ENCODE measurements at regions not wholly inside any gene's neighbourhood (a gene's known extent, or its start where the extent isn't known, plus 50 kb on each side); places are given as distances from the start of the nearest gene placed in this dataset.

- TF ChIP-seq CTCF (IDR thresholded peaks at IDR 0.05; ENCODE audit: low read length), result no peak
- TF ChIP-seq EZH2 (IDR thresholded peaks at IDR 0.05; ENCODE audit: borderline replicate concordance, low read length), result no peak
Observed at GRCh38 chr6:6714118-6714897, 125.8 kb downstream of the LY86 start.
